PC-9 (cell line): ENCODE measurements at regions not wholly inside any gene's neighbourhood (a gene's known extent, or its start where the extent isn't known, plus 50 kb on each side); places are given as distances from the start of the nearest gene placed in this dataset.

ENCODE experiments used
- CTCF ChIP-seq: fragments of 200-600 bp; sonication (generic); conservative IDR thresholded peaks from 2 replicates; pipeline ENCODE4 v1.6.1; 2017; ENCODE audit warnings: mixed run types, antibody characterized with exemption, mild to moderate bottlenecking, moderate library complexity
- EZH2 ChIP-seq: fragments of 200-600 bp; sonication (generic); IDR thresholded peaks from 2 replicates; pipeline ENCODE4 v1.8.0; 2017; ENCODE audit warnings: antibody characterized with exemption, low read depth

DNA sequence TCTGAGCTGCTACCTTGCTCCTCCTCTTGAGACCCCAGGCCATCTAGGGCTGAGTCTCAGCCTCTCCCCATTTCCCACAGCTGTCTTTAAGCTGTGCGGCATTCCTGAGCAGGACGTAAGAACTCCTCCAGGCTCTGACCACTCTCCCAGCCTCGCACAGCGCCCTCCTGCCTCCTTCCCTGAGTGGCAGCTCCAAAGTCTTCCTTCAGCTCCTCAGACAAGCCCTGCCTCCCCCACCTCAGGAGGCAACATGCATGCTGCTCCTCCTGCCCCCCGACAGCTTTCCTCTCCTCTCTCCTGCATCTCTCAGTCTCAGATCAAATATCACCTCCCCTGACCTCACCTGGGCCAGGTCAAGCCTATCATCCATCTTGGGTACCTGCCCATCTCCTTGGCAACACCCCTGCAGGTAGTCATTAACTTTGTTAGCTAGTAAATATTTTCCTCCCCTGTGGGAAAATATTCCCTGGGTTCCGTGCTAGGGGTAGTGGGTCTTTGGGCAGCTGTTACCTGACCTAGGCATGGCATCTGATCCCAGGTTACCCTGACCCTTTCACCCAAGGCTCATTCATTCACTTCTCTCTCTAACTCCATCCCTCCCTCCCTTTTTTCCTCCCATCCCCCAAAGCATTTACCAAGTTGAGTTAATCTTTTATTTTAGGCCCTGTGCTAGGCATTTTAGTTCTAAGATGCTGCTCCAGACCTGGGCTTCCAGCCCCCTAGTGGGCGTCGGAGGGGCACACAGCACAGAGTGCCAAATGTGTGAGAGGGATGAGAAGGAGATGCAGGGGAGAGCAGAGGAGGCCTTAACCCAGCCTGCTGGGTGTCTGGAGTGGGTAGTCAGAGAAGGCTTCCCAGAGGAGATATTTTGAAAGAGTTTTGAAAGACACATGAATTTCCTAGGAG, 419.9 kb downstream of the PTPRU start:
- peak; percentile 60 for TF ChIP-seq CTCF
- no peak for TF ChIP-seq EZH2
